ENCODE measurements at regions not wholly inside any gene's neighbourhood (a gene's known extent, or its start where the extent isn't known, plus 50 kb on each side); places are given as distances from the start of the nearest gene placed in this dataset.
"Not testable (repeated sequence)": the region's sequence is repeated elsewhere in the genome, so short reads cannot be mapped to it uniquely, and the experiment has no call there.

- no peak overlapping the region for H3K4me3 ChIP-seq (ENCODE audit: low read length)
- no peak for TF ChIP-seq CTCF (conservative IDR thresholded peaks at IDR 0.05; ENCODE audit: low read length)
- peak; percentile 62 for DNase-seq (ENCODE audit: low read depth)
Observed at GRCh38 chr9:115845648-115846312, 307.8 kb upstream of the PAPPA start.

- no peak for TF ChIP-seq CTCF (conservative IDR thresholded peaks at IDR 0.05; ENCODE audit: low read length)
- no peak overlapping the region for H3K4me3 ChIP-seq (ENCODE audit: low read length)
- DNase-seq (ENCODE audit: low read depth) = peak; percentile 68
Observed at GRCh38 chr9:115847216-115847615, 306.4 kb upstream of the PAPPA start.

GRCh38 chr9:115849679-115850412 lies 303.7 kb upstream of the PAPPA start:
- no peak overlapping the region for H3K4me3 ChIP-seq (ENCODE audit: low read length)
- peak; percentile 33 for TF ChIP-seq CTCF (conservative IDR thresholded peaks at IDR 0.05; ENCODE audit: low read length)
- DNase-seq (ENCODE audit: low read depth) = peak; percentile 90

GRCh38 chr9:115850548-115851304 lies 302.9 kb upstream of the PAPPA start:
- TF ChIP-seq CTCF (conservative IDR thresholded peaks at IDR 0.05; ENCODE audit: low read length) = no peak
- peak; percentile 88 for DNase-seq (ENCODE audit: low read depth)
- H3K4me3 ChIP-seq (ENCODE audit: low read length) = no peak overlapping the region

GRCh38 chr9:115855458-115856133 lies 298.0 kb upstream of the PAPPA start:
- DNase-seq (ENCODE audit: low read depth) = peak; percentile 51
- no peak for TF ChIP-seq CTCF (conservative IDR thresholded peaks at IDR 0.05; ENCODE audit: low read length)
- no peak overlapping the region for H3K4me3 ChIP-seq (ENCODE audit: low read length)

DNA sequence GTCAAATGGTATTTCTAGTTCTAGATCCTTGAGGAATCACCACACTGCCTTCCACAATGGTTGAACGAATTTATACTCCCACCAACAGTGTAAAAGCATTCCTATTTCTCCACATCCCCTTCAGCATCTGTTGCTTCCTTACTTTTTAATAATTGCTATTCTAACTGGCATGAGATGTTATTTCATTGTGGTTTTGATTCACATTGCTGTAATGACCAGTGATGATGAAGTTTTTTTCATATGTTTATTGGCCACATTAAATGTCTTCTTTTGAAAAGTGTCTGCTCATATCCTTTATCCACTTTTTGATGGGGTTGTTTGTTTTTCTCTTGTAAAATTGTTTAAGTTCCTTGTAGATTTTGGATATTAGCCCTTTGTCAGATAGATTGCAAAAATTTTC lies 295.2 kb upstream of the PAPPA start:
- DNase-seq (ENCODE audit: low read depth) = peak; percentile 43
- H3K4me3 ChIP-seq (ENCODE audit: low read length) = not testable (repeated sequence)

- no peak overlapping the region for H3K4me3 ChIP-seq (ENCODE audit: low read length)
- no peak for DNase-seq (ENCODE audit: low read depth)
- no peak for TF ChIP-seq CTCF (conservative IDR thresholded peaks at IDR 0.05; ENCODE audit: low read length)
Observed at GRCh38 chr9:115862021-115862420, 291.6 kb upstream of the PAPPA start.

Data from AG10803 (cell line).